HepG2 (cell line): ENCODE measurements at regions not wholly inside any gene's neighbourhood (a gene's known extent, or its start where the extent isn't known, plus 50 kb on each side); places are given as distances from the start of the nearest gene placed in this dataset.

ENCODE experiments used
- ATAC-seq: fragments of 200-7000 bp; cut with Tn5 transposase; 3 replicates; pipeline ENCODE4 v1.9.1; 2020; ENCODE audit warnings: mild to moderate bottlenecking, moderate library complexity
- BruUV-seq: library from RNA; stranded (reverse); fragments of 400-500 nt; replicated peaks from 2 replicates; lab custom pipeline; 2021; lab: Mats Ljungman, UMichigan
- CTCF ChIA-PET: fragments of 300-600 bp; formaldehyde crosslinking; extraction: SDS; loops from one replicate; lab custom pipeline; 2021; ENCODE audit warnings: low total read pairs, inconsistent platforms, low intra/inter-chr PET ratio; lab: Yijun Ruan, JAX
- POLR2A ChIA-PET: fragments of 350-600 bp; sonication (Branson Sonifier 250); formaldehyde crosslinking; loops from one replicate; lab custom pipeline; 2020; ENCODE audit warnings: antibody characterized with exemption, inconsistent platforms; lab: Yijun Ruan, JAX
- DNase-seq: peaks from one replicate; pipeline ENCODE4 v3.0.0-alpha.2; 2015; ENCODE audit warnings: low spot score
- FAIRE-seq: peaks from 3 replicates; lab custom pipeline; 2011; peaks lifted over from hg19 to GRCh38; lab: Jason Lieb, UNC
- H2AFZ ChIP-seq: one replicate; pipeline ENCODE4 v1.6.1; 2011; ENCODE audit warnings: low read length, inconsistent platforms
- H3K27ac ChIP-seq: fragments of 300-600 bp; 3 replicates; pipeline ENCODE4 v1.8.0; 2011; ENCODE audit warnings: mixed run types, mild to moderate bottlenecking, mixed read lengths, low read length, inconsistent platforms; ENCODE audit not compliant: insufficient read depth; ENCODE audit errors: extremely low read length
- H3K27me3 ChIP-seq, 2 experiments: fragments of 200-600 bp in 1 of 2; 2 replicates in 1 of 2; 3 replicates in 1 of 2; pipeline versions ENCODE4 v1.6.0 to v1.8.0; 2011; ENCODE audit warnings: low read length in 2 of 2, mild to moderate bottlenecking in 2 of 2, moderate library complexity in 2 of 2, inconsistent platforms in 1 of 2; ENCODE audit not compliant: insufficient read depth in 2 of 2, control insufficient read depth in 1 of 2
- H3K36me3 ChIP-seq, 2 experiments: fragments of 200-600 bp in 1 of 2; replicated peaks in 1 of 2; 2 replicates in 1 of 2; 3 replicates in 1 of 2; pipeline versions ENCODE4 v1.5.1 to v1.8.0; 2011; ENCODE audit warnings: low read length in 2 of 2, inconsistent platforms in 1 of 2; ENCODE audit not compliant: insufficient read depth in 2 of 2, control insufficient read depth in 1 of 2
- H3K4me1 ChIP-seq: 2 replicates; pipeline ENCODE4 v1.5.1; 2012; ENCODE audit warnings: low read length, inconsistent platforms; ENCODE audit not compliant: insufficient read depth
- H3K4me2 ChIP-seq: 2 replicates; pipeline ENCODE4 v1.6.0; 2011; ENCODE audit warnings: low read depth, low read length, inconsistent platforms
- H3K4me3 ChIP-seq, 3 experiments: fragments of 200-600 bp in 1 of 3; sonication (generic), shearing (Covaris generic) in 1 of 3; replicated peaks in 1 of 3; 2 replicates each; pipeline ENCODE4 v1.5.1; 2011 to 2016; ENCODE audit warnings: low read length in 3 of 3, inconsistent platforms in 2 of 3, low read depth in 2 of 3, mild to moderate bottlenecking in 2 of 3, control low read depth in 1 of 3, mixed read lengths in 1 of 3; ENCODE audit not compliant: insufficient read depth in 1 of 3
- H3K79me2 ChIP-seq: one replicate; pipeline ENCODE4 v1.6.1; 2011; ENCODE audit warnings: low read length, inconsistent platforms; ENCODE audit not compliant: insufficient read depth
- H3K9ac ChIP-seq: 2 replicates; pipeline ENCODE4 v1.6.0; 2011; ENCODE audit warnings: mild to moderate bottlenecking, low read depth, low read length, inconsistent platforms; ENCODE audit not compliant: insufficient read depth
- H3K9me3 ChIP-seq: 2 replicates; pipeline ENCODE4 v1.5.1; 2012; ENCODE audit warnings: mild to moderate bottlenecking, low read length
- H4K20me1 ChIP-seq: 2 replicates; pipeline ENCODE4 v1.6.0; 2011; ENCODE audit warnings: inconsistent platforms, mild to moderate bottlenecking, low read length, moderate library complexity; ENCODE audit not compliant: insufficient read depth
- ARID2 ChIP-seq: sonication (generic); formaldehyde crosslinking; IDR thresholded peaks from 2 replicates; pipeline ENCODE4 v1.8.1; 2022; ENCODE audit warnings: mild to moderate bottlenecking, missing genetic modification reagents, borderline replicate concordance
- ETV5 ChIP-seq: IDR thresholded peaks from 2 replicates; pipeline ENCODE4 v1.6.1; 2018; ENCODE audit warnings: missing biosample characterization, missing genetic modification reagents, inconsistent platforms, borderline replicate concordance
- PAF1 ChIP-seq: IDR thresholded peaks from 2 replicates; pipeline ENCODE4 v1.6.1; 2016; ENCODE audit warnings: missing genetic modification reagents, missing compliant biosample characterization
- PLRG1 ChIP-seq: fragments of 450-650 bp; conservative IDR thresholded peaks from 2 replicates; pipeline ENCODE4 v1.6.1; 2016
- POLR2G ChIP-seq: fragments of 200-400 bp; formaldehyde crosslinking; IDR thresholded peaks from 2 replicates; pipeline ENCODE4 v1.6.1; 2018; ENCODE audit warnings: mild to moderate bottlenecking, low read depth, low read length, moderate library complexity
- SMC3 ChIP-seq: IDR thresholded peaks from 2 replicates; pipeline ENCODE4 v1.6.1; 2011; ENCODE audit warnings: low read length, improper control_type of control experiment
- SSRP1 ChIP-seq: IDR thresholded peaks from 2 replicates; pipeline ENCODE4 v1.6.1; 2016; ENCODE audit warnings: control low read depth
- TOE1 ChIP-seq: sonication (generic); formaldehyde crosslinking; IDR thresholded peaks from 2 replicates; pipeline ENCODE4 v1.4.0; 2020; ENCODE audit warnings: mild to moderate bottlenecking, missing genetic modification reagents
- WGBS: methylation state at CpG from one replicate; pipeline ENCODE4 v1.1.6; 2017; ENCODE audit warnings: low lambda C conversion rate; 5-methylcytosine and 5-hydroxymethylcytosine counted together
- in situ Hi-C: cut with HindIII; loops from 2 replicates; pipeline ENCODE4 v1.10.0; 2017; ENCODE audit warnings: low pct_unique_long_range_greater_than_20kb; ENCODE audit not compliant: extremely low pct_ligation_motif_present
- intact Hi-C: fragments of 100-400 bp; cut with micrococcal nuclease; formaldehyde crosslinking; loops from one replicate; pipeline ENCODE4 v1.10.0; 2022; ENCODE audit not compliant: unreplicated experiment
- TF ChIP-seq, protein P1 (sequence below): sonication (generic); formaldehyde crosslinking; IDR thresholded peaks from 2 replicates; pipeline ENCODE4 v1.4.0; 2020; ENCODE audit warnings: mild to moderate bottlenecking, missing genetic modification reagents, borderline replicate concordance

- ATAC-seq (peak; percentile 31), DNase-seq (no peak), FAIRE-seq (no peak)
- 92% methylated on average over 3 of the region's 3 CpGs for whole genome bisulfite sequencing
- in situ Hi-C loops (no loop called here), intact Hi-C loops (no loop called here)
- H3K36me3 ChIP-seq: no peaks in the 10 kb centered on the region
- CTCF ChIA-PET: no interaction called here
- no peak overlapping the region for H3K9ac ChIP-seq
- H3K4me3 ChIP-seq: no peak overlapping the region
- POLR2A ChIA-PET: no interaction called here
- H4K20me1 ChIP-seq: peaks cover 7% of the 10 kb centered on the region; the same call in 1 of the 2 replicates
- no peak overlapping the region for H3K4me2 ChIP-seq
- H3K27ac ChIP-seq: no peak overlapping the region
- H3K4me1 ChIP-seq: no peaks in the 10 kb centered on the region
- H3K79me2 ChIP-seq: no peaks in the 10 kb centered on the region
- peak; percentile 70 for TF ChIP-seq POLR2G
- 0 out of 2 replicates have a peak, but pooled peaks have one; percentile 76 for TF ChIP-seq SSRP1 (CRISPR knock-in tag)
- no peak for TF ChIP-seq PLRG1
- TF ChIP-seq ETV5 (CRISPR knock-in tag): no peak
- TF ChIP-seq, protein P1, sequence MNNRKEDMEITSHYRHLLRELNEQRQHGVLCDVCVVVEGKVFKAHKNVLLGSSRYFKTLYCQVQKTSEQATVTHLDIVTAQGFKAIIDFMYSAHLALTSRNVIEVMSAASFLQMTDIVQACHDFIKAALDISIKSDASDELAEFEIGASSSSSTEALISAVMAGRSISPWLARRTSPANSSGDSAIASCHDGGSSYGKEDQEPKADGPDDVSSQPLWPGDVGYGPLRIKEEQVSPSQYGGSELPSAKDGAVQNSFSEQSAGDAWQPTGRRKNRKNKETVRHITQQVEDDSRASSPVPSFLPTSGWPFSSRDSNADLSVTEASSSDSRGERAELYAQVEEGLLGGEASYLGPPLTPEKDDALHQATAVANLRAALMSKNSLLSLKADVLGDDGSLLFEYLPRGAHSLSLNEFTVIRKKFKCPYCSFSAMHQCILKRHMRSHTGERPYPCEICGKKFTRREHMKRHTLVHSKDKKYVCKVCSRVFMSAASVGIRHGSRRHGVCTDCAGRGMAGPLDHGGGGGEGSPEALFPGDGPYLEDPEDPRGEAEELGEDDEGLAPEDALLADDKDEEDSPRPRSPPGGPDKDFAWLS (CRISPR knock-in tag): no peak
- no peak for TF ChIP-seq ARID2 (CRISPR knock-in tag)
- TF ChIP-seq SMC3: no peak
- TF ChIP-seq PAF1 (CRISPR knock-in tag): peak; percentile 59; the same call in 1 of the 2 replicates
- TF ChIP-seq TOE1: no peak
- no TSS peak for BruUV-seq
- H3K9me3 ChIP-seq: no peaks in the 10 kb centered on the region
- no peak overlapping the region for H2AFZ ChIP-seq
- H3K27me3 ChIP-seq: no peaks in the 10 kb centered on the region
Measured at GRCh38 chr5:27491746-27492439, 453.5 kb upstream of the CDH9 start.
